ENCODE measurements at regions not wholly inside any gene's neighbourhood (a gene's known extent, or its start where the extent isn't known, plus 50 kb on each side); places are given as distances from the start of the nearest gene placed in this dataset.

DNA sequence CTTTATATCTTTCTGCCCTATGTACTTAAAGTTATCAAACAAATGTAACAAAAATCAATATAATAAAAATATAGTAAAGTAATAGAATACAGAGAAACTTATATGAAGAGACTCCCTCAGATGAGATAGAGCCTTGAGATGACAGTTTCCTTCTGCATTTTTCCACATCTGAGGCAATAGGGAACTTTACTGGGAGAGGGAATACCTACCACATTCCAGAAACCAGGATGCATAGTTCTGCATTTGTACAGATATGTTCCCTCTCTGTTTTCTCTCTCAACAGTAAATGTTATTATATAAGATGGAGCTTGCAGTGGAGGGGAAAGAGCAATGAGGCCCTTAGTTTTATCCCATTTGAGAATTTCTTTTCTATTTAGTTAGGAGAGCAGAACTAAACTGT lies 109.6 kb upstream of the KCNN2 start:
- ATAC-seq (no peak), DNase-seq (ENCODE audit: low read depth, low spot score) (no peak)
- Histone ChIP-seq H3K9me3 (ENCODE audit: control insufficient read depth in 1 of 2, insufficient read depth in 1 of 2, low read depth in 1 of 2, low read length in 2 of 2) (no peaks in the 10 kb centered on the region), H3K4me2 (ENCODE audit: low read length) (no peak overlapping the region), H3K79me2 (ENCODE audit: insufficient read depth, low read length) (no peaks in the 10 kb centered on the region), H3K36me3 (ENCODE audit: control insufficient read depth in 1 of 2, insufficient read depth in 2 of 2, low read length in 2 of 2) (no peaks in the 10 kb centered on the region), H3K4me3 (replicated peaks in 1 of 2; ENCODE audit: low read depth in 1 of 2, low read length in 2 of 2) (no peak overlapping the region), H3K4me1 (ENCODE audit: control insufficient read depth in 1 of 2, insufficient read depth in 2 of 2, low read length in 2 of 2) (no peaks in the 10 kb centered on the region), H4K20me1 (ENCODE audit: insufficient read depth) (no peaks in the 10 kb centered on the region), H3K27ac (ENCODE audit: low read depth, low read length) (no peak overlapping the region), H3K27me3 (ENCODE audit: insufficient read depth, low read length) (peaks cover 12% of the 10 kb centered on the region; the same call in 1 of the 2 replicates), H3K9ac (ENCODE audit: low read length) (no peak overlapping the region), H3K9me2 (ENCODE audit: insufficient read depth) (no peaks in the 10 kb centered on the region), H2AFZ (ENCODE audit: low read depth, low read length, poor library complexity, severe bottlenecking) (no peak overlapping the region)
- TF ChIP-seq POLR2A (IDR thresholded peaks at IDR 0.05; ENCODE audit: borderline replicate concordance, extremely low read depth, insufficient read depth, insufficient read length) (no peak), CEBPB (IDR thresholded peaks at IDR 0.05; ENCODE audit: low read depth) (no peak), FOSL1 (IDR thresholded peaks at IDR 0.05; ENCODE audit: low read depth) (no peak), REST (IDR thresholded peaks at IDR 0.05; ENCODE audit: low read depth) (no peak), ZFX (IDR thresholded peaks at IDR 0.05) (no peak)
- ChIA-PET POLR2A (no interaction called here), CTCF (no interaction called here), RAD21 (ENCODE audit: low non-redundant PET in 1 of 2, low total read pairs in 2 of 2, uncharacterized antibody in 2 of 2, unreplicated experiment in 2 of 2) (no interaction called here)
- intact Hi-C loops (cut with micrococcal nuclease), result no loop called here
- no TSS peak for BruUV-seq (replicated peaks)

GRCh38 chr5:114255260-114255659 lies 106.6 kb upstream of the KCNN2 start:
- CTCF ChIA-PET, result no interaction called here
- intact Hi-C loops (cut with micrococcal nuclease), result no loop called here
- no peak for TF ChIP-seq SP1 (IDR thresholded peaks at IDR 0.05; ENCODE audit: low read depth)
- TF ChIP-seq ZFX (IDR thresholded peaks at IDR 0.05), result no peak
- no peak for TF ChIP-seq CEBPB (IDR thresholded peaks at IDR 0.05; ENCODE audit: low read depth)
- no peak for TF ChIP-seq EGR1 (IDR thresholded peaks at IDR 0.05; ENCODE audit: low read depth)
- TF ChIP-seq ZBTB33 (IDR thresholded peaks at IDR 0.05; ENCODE audit: extremely low read depth, insufficient replicate concordance, low read length), result no peak
- no peak for TF ChIP-seq POLR2AphosphoS5 (IDR thresholded peaks at IDR 0.05; ENCODE audit: low read depth, low read length)
- no peak for TF ChIP-seq YY1 (IDR thresholded peaks at IDR 0.05; ENCODE audit: extremely low read depth, insufficient replicate concordance, low read depth, low read length)
- TF ChIP-seq RAD21 (IDR thresholded peaks at IDR 0.05; ENCODE audit: low read depth), result no peak
- no peak for TF ChIP-seq ELF1 (IDR thresholded peaks at IDR 0.05; ENCODE audit: borderline replicate concordance, low read depth)
- no peak for TF ChIP-seq EZH2 (IDR thresholded peaks at IDR 0.05)
- no peak for TF ChIP-seq SRF (IDR thresholded peaks at IDR 0.05; ENCODE audit: low read depth)

More at GRCh38 chr5:114255260-114255659, 106.6 kb upstream of the KCNN2 start:
- no peak overlapping the region for H2AFZ ChIP-seq (ENCODE audit: low read depth, low read length, poor library complexity, severe bottlenecking)
- peaks cover 7% of the 10 kb centered on the region; the same call in 1 of the 2 replicates for H3K27me3 ChIP-seq (ENCODE audit: insufficient read depth, low read length)
- no peak overlapping the region for H3K4me2 ChIP-seq (ENCODE audit: low read length)
- POLR2A ChIA-PET, result no interaction called here
- no peaks in the 10 kb centered on the region for H3K9me2 ChIP-seq (ENCODE audit: insufficient read depth)
- H4K20me1 ChIP-seq (ENCODE audit: insufficient read depth), result no peaks in the 10 kb centered on the region
- H3K4me1 ChIP-seq (ENCODE audit: control insufficient read depth in 1 of 2, insufficient read depth in 2 of 2, low read length in 2 of 2), result no peaks in the 10 kb centered on the region
- DNase-seq (ENCODE audit: low read depth, low spot score) (no peak), ATAC-seq (no peak)
- H3K36me3 ChIP-seq (ENCODE audit: control insufficient read depth in 1 of 2, insufficient read depth in 2 of 2, low read length in 2 of 2), result no peaks in the 10 kb centered on the region
- no peak overlapping the region for H3K27ac ChIP-seq (ENCODE audit: low read depth, low read length)
- no peak overlapping the region for H3K4me3 ChIP-seq (replicated peaks in 1 of 2; ENCODE audit: low read depth in 1 of 2, low read length in 2 of 2)
- BruUV-seq (replicated peaks), result no TSS peak
- H3K79me2 ChIP-seq (ENCODE audit: insufficient read depth, low read length), result no peaks in the 10 kb centered on the region
- RAD21 ChIA-PET (ENCODE audit: low non-redundant PET in 1 of 2, low total read pairs in 2 of 2, uncharacterized antibody in 2 of 2, unreplicated experiment in 2 of 2), result no interaction called here
- H3K9ac ChIP-seq (ENCODE audit: low read length), result no peak overlapping the region
- no peaks in the 10 kb centered on the region for H3K9me3 ChIP-seq (ENCODE audit: control insufficient read depth in 1 of 2, insufficient read depth in 1 of 2, low read depth in 1 of 2, low read length in 2 of 2)
